Neural cell (in vitro differentiated cells): ENCODE measurements at regions not wholly inside any gene's neighbourhood (a gene's known extent, or its start where the extent isn't known, plus 50 kb on each side); places are given as distances from the start of the nearest gene placed in this dataset.

Experiments used
- H2AFZ ChIP-seq: fragments of 200-600, 300-800 bp; sonication (generic), shearing (Covaris generic); 2 replicates; pipeline ENCODE4 v1.6.0; 2014; ENCODE audit warnings: low read depth, mild to moderate bottlenecking, antibody characterized with exemption, low read length, moderate library complexity
- H3F3A ChIP-seq: fragments of 200-600 bp; shearing (Covaris generic); 2 replicates; pipeline ENCODE4 v1.6.1; 2016; ENCODE audit warnings: mild to moderate bottlenecking, moderate library complexity, mixed read lengths, antibody characterized with exemption, low read length; ENCODE audit not compliant: insufficient read depth, poor library complexity, severe bottlenecking
- H3K27ac ChIP-seq: fragments of 200-600, 300-800 bp; sonication (generic), shearing (Covaris generic); 2 replicates; pipeline ENCODE4 v1.5.1; 2014; ENCODE audit warnings: mild to moderate bottlenecking, low read length, moderate library complexity
- H3K27me3 ChIP-seq: fragments of 300-800, 200-600 bp; sonication (generic), shearing (Covaris generic); 2 replicates; pipeline ENCODE4 v1.6.0; 2014; ENCODE audit warnings: mild to moderate bottlenecking, low read depth, low read length, moderate library complexity; ENCODE audit not compliant: insufficient read depth
- H3K36me3 ChIP-seq: fragments of 300-800, 200-600 bp; sonication (generic), shearing (Covaris generic); 2 replicates; pipeline ENCODE4 v1.5.1; 2014; ENCODE audit warnings: mild to moderate bottlenecking, antibody characterized with exemption, low read length, moderate library complexity; ENCODE audit not compliant: insufficient read depth
- H3K4me2 ChIP-seq: fragments of 300-800, 200-600 bp; sonication (generic), shearing (Covaris generic); 2 replicates; pipeline ENCODE4 v1.6.0; 2014; ENCODE audit warnings: mild to moderate bottlenecking, low read length
- H3K4me3 ChIP-seq: fragments of 300-800, 200-600 bp; sonication (generic), shearing (Covaris generic); 2 replicates; pipeline ENCODE4 v1.5.1; 2014; ENCODE audit warnings: mild to moderate bottlenecking, low read length, moderate library complexity
- H3K79me2 ChIP-seq: fragments of 200-600 bp; shearing (Covaris generic); replicated peaks from 2 replicates; pipeline ENCODE4 v1.6.0; 2014; ENCODE audit warnings: mild to moderate bottlenecking, low read length, moderate library complexity; ENCODE audit not compliant: insufficient read depth
- H3K9ac ChIP-seq: fragments of 300-800, 200-600 bp; sonication (generic), shearing (Covaris generic); 2 replicates; pipeline ENCODE4 v1.6.1; 2016; ENCODE audit warnings: mild to moderate bottlenecking, low read length, mixed read lengths
- H3K9me2 ChIP-seq: fragments of 200-600 bp; shearing (Covaris generic); 2 replicates; pipeline ENCODE4 v1.6.1; 2016; ENCODE audit warnings: mild to moderate bottlenecking, low read length, mixed read lengths; ENCODE audit not compliant: insufficient read depth
- H3K9me3 ChIP-seq: fragments of 200-600, 300-800 bp; sonication (generic), shearing (Covaris generic); 2 replicates; pipeline ENCODE4 v1.6.1; 2016; ENCODE audit warnings: mild to moderate bottlenecking, mixed run types, low read length, moderate library complexity, mixed read lengths
- H4K20me1 ChIP-seq: fragments of 200-600 bp; shearing (Covaris generic); 2 replicates; pipeline ENCODE4 v1.6.1; 2016; ENCODE audit warnings: mild to moderate bottlenecking, mixed run types; ENCODE audit not compliant: insufficient read depth
- EP300 ChIP-seq: fragments of 450-650 bp; conservative IDR thresholded peaks from 2 replicates; pipeline ENCODE4 v1.6.1; 2014; ENCODE audit warnings: antibody characterized with exemption, mild to moderate bottlenecking, moderate library complexity; ENCODE audit not compliant: poor library complexity, severe bottlenecking
- EZH2 ChIP-seq: fragments of 200-600, 300-800 bp; shearing (Covaris generic), sonication (generic); IDR thresholded peaks from 2 replicates; pipeline ENCODE4 v1.6.1; 2014; ENCODE audit warnings: antibody characterized with exemption, low read length, borderline replicate concordance, mild to moderate bottlenecking; ENCODE audit not compliant: insufficient read depth, poor library complexity, severe bottlenecking
- MXI1 ChIP-seq: fragments of 450-650 bp; conservative IDR thresholded peaks from 2 replicates; pipeline ENCODE4 v1.6.1; 2014; ENCODE audit warnings: antibody characterized with exemption, mild to moderate bottlenecking; ENCODE audit not compliant: poor library complexity, severe bottlenecking
- POLR2AphosphoS5 ChIP-seq: IDR thresholded peaks from 2 replicates; pipeline ENCODE4 v1.6.1; 2012
- RAD21 ChIP-seq: fragments of 450-650 bp; conservative IDR thresholded peaks from 2 replicates; pipeline ENCODE4 v1.6.1; 2014; ENCODE audit warnings: antibody characterized with exemption, mild to moderate bottlenecking, moderate library complexity
- REST ChIP-seq: IDR thresholded peaks from 2 replicates; pipeline ENCODE4 v1.6.1; 2012; ENCODE audit warnings: borderline replicate concordance
- SMC3 ChIP-seq: fragments of 450-650 bp; conservative IDR thresholded peaks from 2 replicates; pipeline ENCODE4 v1.6.1; 2014; ENCODE audit warnings: antibody characterized with exemption, mild to moderate bottlenecking, moderate library complexity; ENCODE audit not compliant: poor library complexity
- TAF1 ChIP-seq: IDR thresholded peaks from 2 replicates; pipeline ENCODE4 v1.6.1; 2012; ENCODE audit warnings: low read depth
- TF ChIP-seq, protein P1 (sequence below): fragments of 450-650 bp; IDR thresholded peaks from 2 replicates; pipeline ENCODE4 v1.5.1; 2014; ENCODE audit warnings: antibody characterized with exemption, mild to moderate bottlenecking, moderate library complexity; ENCODE audit not compliant: poor library complexity, severe bottlenecking

DNA sequence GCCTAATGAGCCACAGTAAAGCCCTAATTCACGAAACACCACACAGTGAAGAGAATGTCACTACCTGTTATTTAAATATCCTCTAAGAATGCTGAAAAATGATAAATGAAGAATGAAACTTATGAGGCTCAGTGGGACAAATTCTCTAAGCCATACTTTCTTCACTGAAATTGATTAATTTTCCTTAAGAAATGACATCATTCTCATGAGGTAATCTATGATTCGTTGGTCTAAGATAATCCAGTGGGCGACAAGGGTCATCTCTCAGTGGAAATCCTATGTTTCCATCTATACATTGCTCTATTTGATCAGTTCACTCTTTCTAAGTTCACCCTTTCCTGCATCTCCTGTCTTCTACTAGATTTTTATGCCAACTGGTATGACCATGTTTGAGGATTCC lies 330.4 kb upstream of the ANKRD30A start:
- Histone ChIP-seq H4K20me1 (no peaks in the 10 kb centered on the region), H3K9ac (no peak overlapping the region), H3K9me2 (no peaks in the 10 kb centered on the region), H3F3A (no peaks in the 10 kb centered on the region), H3K27ac (no peak overlapping the region), H2AFZ (no peak overlapping the region), H3K4me2 (no peak overlapping the region), H3K27me3 (no peaks in the 10 kb centered on the region), H3K36me3 (no peaks in the 10 kb centered on the region), H3K79me2 (no peaks in the 10 kb centered on the region), H3K9me3 (no peaks in the 10 kb centered on the region), H3K4me3 (no peak overlapping the region)
- TF ChIP-seq POLR2AphosphoS5 = no peak
- no peak for TF ChIP-seq EP300
- no peak for TF ChIP-seq SMC3
- no peak for TF ChIP-seq MXI1
- no peak for TF ChIP-seq REST
- TF ChIP-seq RAD21 = no peak
- no peak for TF ChIP-seq EZH2
- TF ChIP-seq, protein P1, sequence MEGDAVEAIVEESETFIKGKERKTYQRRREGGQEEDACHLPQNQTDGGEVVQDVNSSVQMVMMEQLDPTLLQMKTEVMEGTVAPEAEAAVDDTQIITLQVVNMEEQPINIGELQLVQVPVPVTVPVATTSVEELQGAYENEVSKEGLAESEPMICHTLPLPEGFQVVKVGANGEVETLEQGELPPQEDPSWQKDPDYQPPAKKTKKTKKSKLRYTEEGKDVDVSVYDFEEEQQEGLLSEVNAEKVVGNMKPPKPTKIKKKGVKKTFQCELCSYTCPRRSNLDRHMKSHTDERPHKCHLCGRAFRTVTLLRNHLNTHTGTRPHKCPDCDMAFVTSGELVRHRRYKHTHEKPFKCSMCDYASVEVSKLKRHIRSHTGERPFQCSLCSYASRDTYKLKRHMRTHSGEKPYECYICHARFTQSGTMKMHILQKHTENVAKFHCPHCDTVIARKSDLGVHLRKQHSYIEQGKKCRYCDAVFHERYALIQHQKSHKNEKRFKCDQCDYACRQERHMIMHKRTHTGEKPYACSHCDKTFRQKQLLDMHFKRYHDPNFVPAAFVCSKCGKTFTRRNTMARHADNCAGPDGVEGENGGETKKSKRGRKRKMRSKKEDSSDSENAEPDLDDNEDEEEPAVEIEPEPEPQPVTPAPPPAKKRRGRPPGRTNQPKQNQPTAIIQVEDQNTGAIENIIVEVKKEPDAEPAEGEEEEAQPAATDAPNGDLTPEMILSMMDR = no peak
- TF ChIP-seq TAF1 = no peak

- no peaks in the 10 kb centered on the region for H3K27me3 ChIP-seq
- no peaks in the 10 kb centered on the region for H3K36me3 ChIP-seq
- H3K9me3 ChIP-seq = no peaks in the 10 kb centered on the region
- no peak overlapping the region for H3K4me2 ChIP-seq
- no peak overlapping the region for H3K4me3 ChIP-seq
- no peak overlapping the region for H2AFZ ChIP-seq
- no peaks in the 10 kb centered on the region for H3F3A ChIP-seq
- no peak overlapping the region for H3K9ac ChIP-seq
- H4K20me1 ChIP-seq = no peaks in the 10 kb centered on the region
- TF ChIP-seq POLR2AphosphoS5 = no peak
- TF ChIP-seq SMC3 = no peak
- TF ChIP-seq REST = no peak
- no peak for TF ChIP-seq TAF1
- TF ChIP-seq EP300 = no peak
- no peak for TF ChIP-seq RAD21
- no peak for TF ChIP-seq EZH2
- TF ChIP-seq, protein P1 = no peak
- no peak for TF ChIP-seq MXI1
- no peaks in the 10 kb centered on the region for H3K9me2 ChIP-seq
- H3K79me2 ChIP-seq = no peaks in the 10 kb centered on the region
- no peak overlapping the region for H3K27ac ChIP-seq
Measured at GRCh38 chr10:36789974-36790373, 335.4 kb upstream of the ANKRD30A start.
